GM10266 (cell line): ENCODE measurements at regions not wholly inside any gene's neighbourhood (a gene's known extent, or its start where the extent isn't known, plus 50 kb on each side); places are given as distances from the start of the nearest gene placed in this dataset.
"Not testable (repeated sequence)": the region's sequence is repeated elsewhere in the genome, so short reads cannot be mapped to it uniquely, and the experiment has no call there.

Experiments
- DNase-seq: peaks from one replicate; pipeline ENCODE4 v3.0.0; 2012; ENCODE audit errors: extremely low spot score
- TF ChIP-seq, protein P1 (sequence below): IDR thresholded peaks from 2 replicates; pipeline ENCODE4 v1.5.1; 2012; ENCODE audit warnings: mild to moderate bottlenecking, low read depth; ENCODE audit not compliant: control insufficient read depth, insufficient read depth; ENCODE audit errors: missing control alignments

DNA sequence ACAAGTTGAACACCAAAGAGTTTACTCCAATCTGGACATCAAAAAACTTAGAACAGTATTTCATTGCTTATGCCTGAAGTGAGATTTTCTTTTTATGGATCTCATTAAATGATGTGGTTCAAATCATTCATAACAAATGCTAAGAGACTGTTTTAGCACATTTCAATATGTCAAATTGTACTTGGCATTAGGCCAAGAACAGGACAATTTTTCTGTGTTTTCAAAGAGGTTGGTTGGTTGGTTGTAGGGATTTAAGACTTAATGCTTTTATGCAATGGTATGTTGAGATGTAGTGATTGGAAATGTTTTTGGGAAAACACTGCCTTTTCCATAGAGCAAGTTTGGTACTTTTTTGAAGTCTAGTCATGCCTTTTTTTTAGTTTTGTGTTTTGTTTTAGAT, 510.4 kb downstream of the ZNF674 start:
- DNase-seq: no peak
- TF ChIP-seq, protein P1, sequence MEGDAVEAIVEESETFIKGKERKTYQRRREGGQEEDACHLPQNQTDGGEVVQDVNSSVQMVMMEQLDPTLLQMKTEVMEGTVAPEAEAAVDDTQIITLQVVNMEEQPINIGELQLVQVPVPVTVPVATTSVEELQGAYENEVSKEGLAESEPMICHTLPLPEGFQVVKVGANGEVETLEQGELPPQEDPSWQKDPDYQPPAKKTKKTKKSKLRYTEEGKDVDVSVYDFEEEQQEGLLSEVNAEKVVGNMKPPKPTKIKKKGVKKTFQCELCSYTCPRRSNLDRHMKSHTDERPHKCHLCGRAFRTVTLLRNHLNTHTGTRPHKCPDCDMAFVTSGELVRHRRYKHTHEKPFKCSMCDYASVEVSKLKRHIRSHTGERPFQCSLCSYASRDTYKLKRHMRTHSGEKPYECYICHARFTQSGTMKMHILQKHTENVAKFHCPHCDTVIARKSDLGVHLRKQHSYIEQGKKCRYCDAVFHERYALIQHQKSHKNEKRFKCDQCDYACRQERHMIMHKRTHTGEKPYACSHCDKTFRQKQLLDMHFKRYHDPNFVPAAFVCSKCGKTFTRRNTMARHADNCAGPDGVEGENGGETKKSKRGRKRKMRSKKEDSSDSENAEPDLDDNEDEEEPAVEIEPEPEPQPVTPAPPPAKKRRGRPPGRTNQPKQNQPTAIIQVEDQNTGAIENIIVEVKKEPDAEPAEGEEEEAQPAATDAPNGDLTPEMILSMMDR: no peak

DNA sequence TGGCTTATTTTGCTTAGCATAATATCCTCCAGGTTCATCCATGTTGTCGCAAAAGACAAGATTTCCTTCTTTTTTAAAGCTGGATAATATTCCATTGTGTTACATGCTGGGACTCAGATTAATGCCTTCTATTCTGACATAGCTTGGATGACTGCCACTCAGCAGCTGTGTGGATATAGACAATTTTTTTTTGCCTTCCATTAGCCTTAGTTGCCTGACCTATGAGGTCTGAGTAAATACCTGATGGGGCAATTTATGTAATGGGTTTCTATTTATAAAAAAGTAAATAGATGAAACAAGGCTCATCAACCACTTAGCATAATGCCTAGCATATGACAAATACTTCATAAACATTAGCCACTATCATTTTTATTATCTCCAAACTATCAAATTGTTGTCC, 515.4 kb downstream of the ZNF674 start:
- DNase-seq: no peak
- TF ChIP-seq, protein P1: no peak

DNA sequence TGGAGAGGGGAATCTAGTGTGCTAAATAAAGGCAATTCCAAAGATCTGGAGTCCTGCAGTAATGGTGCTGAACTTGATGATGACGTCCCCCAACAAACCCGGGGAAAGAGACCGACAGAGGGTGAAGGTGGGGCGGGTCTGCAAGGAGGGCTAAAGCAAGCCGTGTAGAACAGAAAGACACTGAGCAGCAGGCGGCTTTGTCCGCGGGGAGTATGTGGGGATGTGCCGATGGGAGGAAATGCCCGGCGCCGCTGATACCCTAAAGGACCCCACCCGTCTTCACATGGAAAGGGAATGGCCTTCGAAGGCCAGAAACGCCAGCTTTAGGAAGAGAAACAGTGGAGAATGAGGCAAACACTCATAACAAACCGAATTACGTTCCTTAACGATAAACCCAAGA, 528.9 kb downstream of the ZNF674 start:
- no peak for DNase-seq

DNA sequence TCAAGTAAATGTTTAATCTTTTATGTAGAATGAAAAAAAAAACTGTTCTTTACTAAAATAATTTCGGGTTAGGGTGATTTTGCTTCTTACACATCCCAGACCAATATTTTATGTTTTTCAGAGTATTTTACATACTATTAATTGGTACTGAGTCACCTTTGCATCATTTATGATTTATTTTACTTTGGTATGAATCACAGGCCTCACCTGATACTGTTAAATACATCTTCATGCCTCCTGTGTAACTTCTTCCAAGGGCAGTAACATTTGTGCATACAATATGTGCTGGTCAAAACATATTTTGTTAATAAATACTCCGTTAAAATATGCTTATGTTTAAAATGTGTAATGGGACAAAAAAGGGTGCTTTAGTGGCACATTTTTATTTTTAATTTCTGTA, 529.6 kb downstream of the ZNF674 start:
- TF ChIP-seq, protein P1: no peak
- no peak for DNase-seq

More for the DNA sequence above, 528.9 kb downstream of the ZNF674 start:
- TF ChIP-seq, protein P1: no peak

DNA sequence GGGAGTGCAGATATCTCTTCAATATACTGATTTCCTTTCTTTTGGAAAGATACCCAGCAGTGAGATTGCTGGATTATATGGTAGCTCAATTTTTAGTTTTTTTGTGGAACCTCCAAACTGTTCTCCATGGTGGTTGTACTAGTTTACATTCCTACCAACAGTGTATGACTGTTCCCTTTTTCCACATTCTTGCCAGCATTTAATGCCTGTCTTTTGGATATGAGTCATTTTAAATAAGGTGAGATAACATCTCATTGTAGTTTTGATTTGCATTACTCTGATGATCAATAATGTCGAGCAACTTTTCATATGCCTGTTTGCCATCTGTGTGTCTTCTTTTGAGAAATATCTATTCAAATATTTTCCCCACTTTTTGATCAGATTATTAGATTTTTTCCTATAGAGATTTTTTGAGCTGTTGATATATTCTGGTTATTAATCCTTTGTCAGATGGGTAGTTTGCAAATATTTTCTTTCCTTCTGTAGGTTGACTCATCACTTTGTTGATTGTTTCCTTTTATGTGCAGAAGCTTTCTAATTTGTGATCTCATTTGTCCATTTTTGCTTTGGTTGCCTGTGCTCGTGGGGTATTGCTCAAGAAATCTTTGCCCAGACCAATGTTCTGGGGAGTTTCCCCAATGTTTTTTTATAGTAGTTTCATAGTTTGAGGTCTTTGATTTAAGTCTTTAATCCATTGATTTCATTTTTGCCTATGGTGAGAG, 552.7 kb downstream of the ZNF674 start:
- TF ChIP-seq, protein P1: no peak
- no peak for DNase-seq

DNA sequence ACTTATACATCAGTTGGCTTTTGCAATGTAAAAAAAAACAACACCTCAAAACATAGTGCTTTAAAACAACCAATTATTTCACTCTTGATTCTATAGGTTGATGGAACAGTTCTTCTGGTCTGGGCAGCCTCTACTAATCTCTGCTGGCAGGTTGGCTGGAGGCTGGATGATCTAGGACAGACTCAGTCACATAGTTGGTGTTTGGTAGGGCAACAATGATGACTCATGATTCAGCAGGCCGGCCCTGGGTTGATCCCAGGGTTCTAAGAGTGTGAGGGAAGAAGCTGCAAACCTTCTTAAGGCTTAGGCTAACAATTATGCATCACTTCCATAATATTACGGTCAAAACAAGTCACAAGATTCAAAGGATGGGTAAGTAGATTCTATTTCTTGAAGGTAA, 558.2 kb downstream of the ZNF674 start:
- DNase-seq: no peak
- TF ChIP-seq, protein P1: no peak

DNA sequence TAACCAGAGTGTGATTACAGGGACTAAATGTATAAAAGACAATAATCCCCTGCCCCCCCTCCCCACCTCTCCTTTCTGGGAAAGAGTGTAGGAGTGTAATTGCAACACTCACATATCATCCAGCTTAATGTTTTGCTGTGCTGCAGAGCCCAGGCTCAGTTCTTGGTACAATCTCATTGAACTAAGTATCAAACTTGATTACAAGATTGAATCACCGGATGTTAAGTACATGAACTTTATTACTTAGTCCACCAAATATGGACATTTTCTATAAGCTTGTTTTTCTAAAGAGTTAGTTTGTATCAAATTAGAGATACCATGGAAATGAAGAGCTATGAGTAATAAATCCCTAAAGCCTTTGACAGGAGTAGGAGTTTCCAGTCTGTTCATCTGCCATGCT, 559.1 kb downstream of the ZNF674 start:
- TF ChIP-seq, protein P1: no peak
- no peak for DNase-seq

DNA sequence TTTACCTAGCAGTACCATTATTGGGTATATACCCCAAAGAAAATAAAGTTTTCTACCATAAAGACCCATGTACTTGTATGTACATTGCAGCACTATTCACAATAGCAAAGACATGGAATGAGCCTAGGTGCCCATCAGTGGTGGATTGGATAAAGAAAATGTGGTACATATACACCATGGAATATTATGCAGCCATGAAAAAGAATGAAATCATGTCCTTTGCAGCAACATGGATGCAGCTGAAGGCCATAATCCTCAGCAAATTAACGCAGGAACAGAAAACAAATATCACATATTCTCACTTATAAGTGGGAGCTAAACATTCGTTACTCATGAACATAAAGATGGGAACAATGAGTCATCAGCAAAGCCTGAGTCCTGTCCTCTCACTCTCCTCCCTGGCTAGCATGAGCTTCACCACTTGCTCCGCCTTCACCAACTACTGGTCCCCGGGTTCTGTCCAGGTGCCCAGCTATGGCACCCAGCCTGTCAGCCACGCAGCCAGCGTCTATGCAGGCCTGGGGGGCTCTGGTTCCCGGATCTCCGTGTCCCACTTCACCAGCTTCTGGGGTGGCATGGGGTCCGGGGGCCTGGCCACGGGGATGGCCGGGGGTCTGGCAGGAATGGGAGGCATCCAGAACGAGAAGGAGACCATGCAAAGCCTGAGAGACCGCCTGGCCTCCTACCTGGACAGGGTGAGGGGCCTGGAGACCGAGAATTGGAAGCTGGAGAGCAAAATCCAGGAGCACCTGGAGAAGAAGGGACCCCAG, 562.1 kb downstream of the ZNF674 start:
- not testable (repeated sequence) for DNase-seq
